GM13977 (cell line): ENCODE measurements at regions not wholly inside any gene's neighbourhood (a gene's known extent, or its start where the extent isn't known, plus 50 kb on each side); places are given as distances from the start of the nearest gene placed in this dataset.

Experiments used
- DNase-seq: peaks from one replicate; pipeline ENCODE4 v3.0.0; 2012; ENCODE audit warnings: low spot score
- in situ Hi-C: fragments of 300-500 bp; cut with MboI; formaldehyde crosslinking; loops from one replicate; pipeline ENCODE4 v1.12.0; 2022; ENCODE audit warnings: low sequenced_read_pairs, low pct_unique_long_range_greater_than_20kb, mixed read lengths, inconsistent platforms; ENCODE audit not compliant: unreplicated experiment
- TF ChIP-seq, protein P1 (sequence below): IDR thresholded peaks from 2 replicates; pipeline ENCODE4 v1.5.1; 2012; ENCODE audit warnings: mild to moderate bottlenecking, control low read depth; ENCODE audit not compliant: insufficient read depth; ENCODE audit errors: extremely low read depth, missing control alignments

DNA sequence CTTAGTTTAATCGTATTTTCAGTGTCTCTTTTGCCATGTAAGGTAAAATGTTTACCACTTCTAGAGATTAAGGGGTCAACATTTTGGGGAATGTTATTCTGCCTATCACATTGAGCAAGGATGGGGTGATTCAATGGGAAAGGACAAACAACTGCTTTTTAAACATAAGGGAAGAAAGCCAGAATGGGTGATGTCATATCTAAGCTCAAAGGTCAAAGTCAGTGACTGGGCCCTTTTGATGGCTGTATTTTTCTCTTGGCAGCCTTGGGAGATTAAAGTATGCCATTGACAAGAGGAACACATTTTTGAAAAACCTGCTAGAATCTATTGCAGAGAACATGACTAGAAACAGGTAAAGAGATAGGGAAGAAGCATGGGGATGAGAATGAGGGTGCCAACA lies 477.3 kb upstream of the IRAK1BP1 start:
- in situ Hi-C loops: no loop called here

DNA sequence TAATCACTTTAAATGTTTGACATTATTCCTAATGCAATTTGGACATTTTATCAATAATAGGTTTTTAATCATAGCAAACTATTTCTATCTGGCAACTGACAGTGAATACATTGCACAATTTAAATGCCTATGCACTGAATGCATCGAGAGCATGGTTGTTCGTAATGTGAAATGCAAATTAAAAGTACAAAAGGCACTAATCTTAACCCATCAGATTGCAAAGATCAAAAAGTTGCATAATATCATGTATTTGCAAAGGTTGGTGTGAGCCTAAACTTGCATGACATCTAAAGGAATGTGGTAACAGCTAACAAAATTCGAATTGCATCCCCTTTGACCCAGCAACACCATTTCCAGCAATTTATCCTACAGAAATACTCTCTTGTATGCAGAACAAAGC lies 469.9 kb upstream of the IRAK1BP1 start:
- in situ Hi-C loops: no loop called here
- DNase-seq: no peak
- TF ChIP-seq, protein P1, sequence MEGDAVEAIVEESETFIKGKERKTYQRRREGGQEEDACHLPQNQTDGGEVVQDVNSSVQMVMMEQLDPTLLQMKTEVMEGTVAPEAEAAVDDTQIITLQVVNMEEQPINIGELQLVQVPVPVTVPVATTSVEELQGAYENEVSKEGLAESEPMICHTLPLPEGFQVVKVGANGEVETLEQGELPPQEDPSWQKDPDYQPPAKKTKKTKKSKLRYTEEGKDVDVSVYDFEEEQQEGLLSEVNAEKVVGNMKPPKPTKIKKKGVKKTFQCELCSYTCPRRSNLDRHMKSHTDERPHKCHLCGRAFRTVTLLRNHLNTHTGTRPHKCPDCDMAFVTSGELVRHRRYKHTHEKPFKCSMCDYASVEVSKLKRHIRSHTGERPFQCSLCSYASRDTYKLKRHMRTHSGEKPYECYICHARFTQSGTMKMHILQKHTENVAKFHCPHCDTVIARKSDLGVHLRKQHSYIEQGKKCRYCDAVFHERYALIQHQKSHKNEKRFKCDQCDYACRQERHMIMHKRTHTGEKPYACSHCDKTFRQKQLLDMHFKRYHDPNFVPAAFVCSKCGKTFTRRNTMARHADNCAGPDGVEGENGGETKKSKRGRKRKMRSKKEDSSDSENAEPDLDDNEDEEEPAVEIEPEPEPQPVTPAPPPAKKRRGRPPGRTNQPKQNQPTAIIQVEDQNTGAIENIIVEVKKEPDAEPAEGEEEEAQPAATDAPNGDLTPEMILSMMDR: no peak

More for the DNA sequence above, 477.3 kb upstream of the IRAK1BP1 start:
- TF ChIP-seq, protein P1: no peak
- DNase-seq: no peak

DNA sequence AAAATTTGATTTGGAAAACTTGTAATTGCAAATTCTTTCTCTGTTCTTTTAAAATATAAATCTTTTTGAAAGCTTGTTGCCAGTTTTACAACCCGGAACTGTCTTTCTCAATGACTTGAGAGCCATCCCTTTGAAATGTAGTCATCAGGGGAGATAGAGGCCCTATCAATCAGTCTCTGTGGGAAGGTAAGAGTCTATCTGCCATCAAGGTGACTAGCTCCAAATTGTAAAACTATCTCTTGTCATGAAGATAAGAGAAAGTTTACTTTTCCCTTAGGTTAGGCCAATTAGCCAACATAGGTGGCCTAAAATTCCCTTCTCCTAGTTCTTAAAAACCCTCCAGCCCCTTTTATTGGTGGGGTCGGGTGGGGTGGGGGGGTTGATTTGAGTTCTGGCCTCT lies 469.1 kb upstream of the IRAK1BP1 start:
- DNase-seq: no peak
- TF ChIP-seq, protein P1: no peak
- in situ Hi-C loops: no loop called here

- DNase-seq: no peak
- in situ Hi-C loops: no loop called here
- TF ChIP-seq, protein P1: no peak
Measured at GRCh38 chr6:78400076-78400475, 467.3 kb upstream of the IRAK1BP1 start.

DNA sequence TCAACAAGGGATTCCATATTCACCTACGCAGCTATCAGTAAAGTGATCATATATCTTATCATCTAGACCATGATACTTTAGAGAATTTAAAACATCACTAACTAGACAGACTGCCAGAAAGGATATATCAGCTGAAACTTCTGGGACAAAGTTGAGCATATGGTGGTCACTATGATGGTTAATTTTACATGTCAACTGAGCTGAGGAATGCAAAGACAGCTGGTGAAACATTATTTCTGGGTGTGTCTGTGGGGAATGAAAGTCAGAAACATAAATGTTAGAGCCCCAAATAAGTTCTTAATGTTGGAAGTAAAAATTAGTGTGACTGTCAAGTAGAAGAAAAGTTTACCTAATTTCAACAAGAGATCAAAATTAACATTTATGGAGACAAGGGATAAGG lies 440.0 kb upstream of the IRAK1BP1 start:
- TF ChIP-seq, protein P1: no peak
- in situ Hi-C loops: no loop called here
- DNase-seq: no peak

DNA sequence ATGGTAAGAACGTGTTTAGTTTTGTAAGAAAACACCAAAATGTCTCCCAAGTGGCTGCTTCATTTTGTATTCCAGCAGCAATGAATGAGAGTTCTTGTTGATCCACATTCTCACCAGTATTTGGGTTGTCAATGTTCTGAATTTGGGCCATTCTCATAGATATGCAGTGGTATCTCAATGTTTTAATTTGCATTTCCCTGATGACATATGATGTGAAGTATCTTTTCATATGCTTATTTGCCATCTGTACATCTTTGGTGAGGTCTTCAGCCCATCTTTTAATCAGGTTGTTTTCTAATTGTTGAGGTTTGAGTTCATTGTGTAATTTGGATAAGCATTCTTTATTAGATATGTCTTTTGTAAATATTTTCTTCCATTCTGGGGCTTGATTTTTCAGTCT lies 436.8 kb upstream of the IRAK1BP1 start:
- DNase-seq: no peak
- in situ Hi-C loops: no loop called here
- TF ChIP-seq, protein P1: no peak

DNA sequence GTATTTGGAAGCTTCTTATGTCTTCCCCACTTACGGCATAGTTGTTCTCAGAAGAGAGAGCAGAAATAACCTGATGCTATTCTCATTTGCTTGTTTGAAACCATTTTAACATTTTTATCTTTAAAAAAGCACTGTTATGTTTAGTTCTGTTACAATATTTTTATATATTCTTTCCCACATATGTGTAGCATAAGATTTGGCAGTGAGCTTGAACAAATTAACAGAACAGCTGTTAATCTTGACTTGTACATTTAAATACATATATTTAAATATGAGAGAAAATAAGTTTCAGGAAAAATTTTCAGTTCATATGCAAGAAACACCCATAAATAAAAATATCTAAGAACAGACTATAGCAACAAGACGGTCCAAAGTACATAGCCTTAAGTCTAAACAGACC lies 431.7 kb upstream of the IRAK1BP1 start:
- TF ChIP-seq, protein P1: no peak
- in situ Hi-C loops: no loop called here
- no peak for DNase-seq
